ENCODE measurements at regions not wholly inside any gene's neighbourhood (a gene's known extent, or its start where the extent isn't known, plus 50 kb on each side); places are given as distances from the start of the nearest gene placed in this dataset.

DNA sequence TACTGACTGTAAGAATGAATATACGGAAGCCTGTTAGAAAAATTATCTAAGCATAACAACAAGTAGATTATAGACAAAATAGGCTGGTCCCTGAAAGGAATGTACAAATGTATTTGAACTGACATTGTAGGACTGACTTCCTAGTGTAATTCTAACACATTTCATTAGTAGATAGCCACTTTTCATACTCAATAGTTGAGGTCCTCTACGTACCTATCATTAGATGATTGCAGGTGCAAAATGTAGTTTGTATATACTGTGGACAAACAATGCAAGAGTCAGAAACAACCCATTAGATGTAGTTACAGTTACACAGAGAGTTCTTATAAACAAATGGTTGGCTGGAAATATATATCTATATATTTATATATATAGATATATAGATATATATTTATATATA is 402.3 kb upstream of the SLITRK6 start:
- no peak for DNase-seq

GRCh38 chr13:86193281-86193680 is 394.1 kb upstream of the SLITRK6 start:
- no peak for DNase-seq

DNA sequence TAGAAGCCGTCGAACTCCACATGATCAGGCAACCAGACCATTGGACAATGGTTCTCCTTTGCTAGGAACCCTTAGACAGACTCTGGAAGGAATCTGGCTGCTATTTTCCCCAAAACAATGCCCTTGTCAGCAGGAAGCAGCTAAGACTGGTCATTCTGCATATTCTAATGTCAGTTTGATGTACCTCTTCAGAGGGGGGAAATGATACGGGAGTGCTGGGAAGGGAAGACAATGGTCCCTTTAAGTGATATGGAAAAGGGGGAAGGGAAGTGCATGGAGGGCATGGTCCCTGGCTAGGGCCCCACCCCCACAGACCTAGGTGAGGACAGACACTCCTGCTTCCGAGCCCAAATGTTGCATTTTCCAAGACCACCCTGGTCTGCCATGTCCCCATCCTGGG is 389.0 kb upstream of the SLITRK6 start:
- DNase-seq: no peak

DNA sequence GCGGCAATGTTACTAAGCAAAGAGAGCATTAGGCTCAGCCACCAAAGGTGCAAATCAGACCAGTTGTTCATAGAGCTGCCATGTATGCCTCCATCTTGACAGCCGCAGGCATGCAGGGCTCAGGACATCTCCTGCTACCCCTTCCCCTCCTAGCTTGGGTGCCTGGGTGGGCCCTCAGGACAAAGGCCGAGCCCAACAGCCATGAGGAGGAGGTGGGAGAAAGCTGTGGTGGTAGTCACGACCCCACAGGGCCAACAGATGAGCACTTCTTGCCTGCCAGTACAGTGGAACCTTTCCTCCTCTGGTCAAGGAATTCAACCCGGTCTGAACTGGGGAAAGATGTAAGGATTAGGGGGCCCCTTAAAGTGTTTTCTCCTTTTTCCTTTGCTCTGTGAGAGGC is 386.4 kb upstream of the SLITRK6 start:
- DNase-seq: no peak

GRCh38 chr13:86185107-86185506 is 385.9 kb upstream of the SLITRK6 start:
- no peak for DNase-seq

- DNase-seq: no peak
Observed at GRCh38 chr13:86174622-86175021, 375.4 kb upstream of the SLITRK6 start.

- no peak for DNase-seq
Observed at GRCh38 chr13:86172961-86173360, 373.7 kb upstream of the SLITRK6 start.

DNA sequence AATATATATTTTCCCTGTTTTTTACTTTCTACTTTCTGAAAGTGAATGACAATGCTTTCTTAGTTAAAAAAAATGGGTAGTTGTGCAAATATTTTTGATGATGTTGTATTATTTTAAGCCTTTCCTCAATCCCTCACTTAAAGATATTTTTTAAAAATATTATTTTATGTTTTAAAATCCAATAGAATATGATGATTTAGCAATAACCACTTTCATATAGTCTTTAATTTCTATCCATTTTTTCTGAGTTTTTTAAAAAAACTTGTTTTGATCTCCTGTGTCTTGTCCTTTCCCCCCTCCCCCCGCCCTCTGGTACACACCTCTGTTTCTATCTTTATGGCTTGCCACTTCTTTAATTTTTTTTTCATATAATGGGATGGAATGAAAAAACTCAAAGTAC is 362.0 kb upstream of the SLITRK6 start:
- no peak for DNase-seq

- DNase-seq: no peak
Observed at GRCh38 chr13:86155756-86156155, 356.5 kb upstream of the SLITRK6 start.

GRCh38 chr13:86142080-86142479 is 342.9 kb upstream of the SLITRK6 start:
- DNase-seq: no peak

- DNase-seq: no peak
Observed at GRCh38 chr13:86135856-86136255, 336.6 kb upstream of the SLITRK6 start.

GRCh38 chr13:86121881-86122280 is 322.7 kb upstream of the SLITRK6 start:
- no peak for DNase-seq

- DNase-seq: no peak
Observed at GRCh38 chr13:86109107-86109506, 309.9 kb upstream of the SLITRK6 start.

- DNase-seq: no peak
Observed at GRCh38 chr13:86108334-86108733, 309.1 kb upstream of the SLITRK6 start.

DNA sequence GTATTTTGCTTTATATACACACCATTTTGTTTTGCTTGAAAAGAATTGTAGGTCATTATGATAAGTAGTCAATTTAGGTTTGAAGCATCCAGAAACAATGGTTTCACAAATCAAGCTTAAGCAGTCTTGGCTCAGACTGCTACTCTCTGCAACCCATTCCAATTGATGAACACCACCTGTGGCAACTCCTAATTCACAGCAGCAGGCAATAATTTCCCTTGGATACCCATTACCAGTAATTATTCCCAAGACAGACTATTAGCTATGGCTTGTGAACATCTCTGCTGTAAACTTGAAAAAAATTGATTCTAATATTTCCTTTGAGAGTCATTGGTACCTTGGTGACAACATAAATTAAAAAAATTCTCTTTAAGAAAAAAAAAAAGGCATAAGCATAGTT is 299.3 kb upstream of the SLITRK6 start:
- peak in 1 of 2 experiments; percentile 42 for DNase-seq

DNA sequence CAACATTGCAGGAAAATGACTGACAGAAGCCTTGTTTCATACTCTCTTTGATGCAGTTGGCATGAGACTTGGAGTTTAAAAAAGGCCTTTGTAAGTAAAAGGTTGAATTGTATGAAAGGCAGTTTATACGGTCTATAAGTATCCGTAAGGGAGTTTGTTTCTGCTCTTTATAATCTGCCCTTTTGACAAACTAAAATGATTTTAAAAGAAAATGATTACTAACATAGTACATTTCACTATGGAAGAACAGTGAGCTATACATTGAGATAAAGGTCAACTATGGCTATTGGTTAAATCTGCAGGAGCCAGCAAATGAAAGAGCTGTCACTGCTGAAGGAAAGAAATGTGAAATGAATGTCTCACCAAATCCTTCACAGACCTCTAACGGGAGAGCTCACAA is 296.1 kb upstream of the SLITRK6 start:
- no peak for DNase-seq

- DNase-seq: no peak
Observed at GRCh38 chr13:86090181-86090580, 291.0 kb upstream of the SLITRK6 start.

- DNase-seq: no peak
Observed at GRCh38 chr13:86087244-86087643, 288.0 kb upstream of the SLITRK6 start.

GRCh38 chr13:86085890-86086289 is 286.7 kb upstream of the SLITRK6 start:
- peak in 1 of 2 experiments; percentile 11 for DNase-seq

DNA sequence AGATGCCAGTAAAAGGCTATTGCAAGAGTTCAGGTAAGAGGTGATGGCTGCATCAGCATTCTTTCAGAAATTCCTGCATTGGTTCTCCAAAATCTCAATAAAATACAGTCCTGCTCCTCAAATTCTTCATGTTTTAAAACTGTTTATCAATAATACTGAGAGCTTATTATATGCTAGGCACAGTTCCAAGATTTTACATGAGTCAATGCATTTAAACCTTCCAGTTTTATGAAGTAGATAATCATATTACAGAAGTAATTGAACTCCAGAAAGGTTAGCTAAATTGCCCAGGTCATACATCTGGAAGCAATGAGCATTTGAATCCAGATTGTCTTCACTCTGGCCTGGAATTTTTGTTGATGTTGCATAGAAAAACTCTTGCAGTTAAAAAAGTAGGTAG is 282.9 kb upstream of the SLITRK6 start:
- DNase-seq: no peak

- no peak for DNase-seq
Observed at GRCh38 chr13:86080340-86080995, 281.2 kb upstream of the SLITRK6 start.

- DNase-seq: no peak
Observed at GRCh38 chr13:86066611-86067365, 267.6 kb upstream of the SLITRK6 start.

- DNase-seq: no peak
Observed at GRCh38 chr13:86052141-86052540, 252.9 kb upstream of the SLITRK6 start.
